Stimulated activated CD8-positive, alpha-beta memory T cell treated with anti-CD3 and anti-CD28 coated beads, Interleukin-15, amount 100 ng/mL, for 1 hour (primary cell): ENCODE measurements at regions not wholly inside any gene's neighbourhood (a gene's known extent, or its start where the extent isn't known, plus 50 kb on each side); places are given as distances from the start of the nearest gene placed in this dataset.

ENCODE experiments used
- DNase-seq: peaks from one replicate; pipeline ENCODE4 v3.0.0-alpha.2; 2020; ENCODE audit warnings: low read depth

- DNase-seq, result no peak
These were observed 478.2 kb downstream of the BUD13 start for GRCh38 chr11:116294630-116295029.

- DNase-seq, result no peak
These were observed 484.9 kb downstream of the BUD13 start for GRCh38 chr11:116287866-116288265.

DNA sequence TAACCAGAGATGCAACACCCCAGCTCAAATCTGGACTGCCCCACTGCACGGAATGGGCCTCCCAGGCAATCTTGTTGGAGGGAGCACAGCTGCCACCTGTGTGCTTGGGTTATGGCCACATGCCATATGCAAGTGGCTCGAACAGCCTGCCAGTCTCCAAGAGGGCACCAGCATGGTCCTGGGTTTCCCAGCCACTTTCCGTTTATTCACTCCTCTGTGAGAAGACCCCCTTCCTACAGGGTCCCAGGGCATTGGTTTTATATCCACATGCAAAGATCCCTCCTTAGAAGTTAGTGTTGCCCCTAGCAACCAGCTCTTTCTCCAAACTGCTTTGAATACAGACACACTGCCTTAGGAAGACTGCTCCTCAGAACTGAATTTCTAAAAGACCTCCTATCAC lies 487.8 kb downstream of the BUD13 start:
- DNase-seq, result no peak

DNA sequence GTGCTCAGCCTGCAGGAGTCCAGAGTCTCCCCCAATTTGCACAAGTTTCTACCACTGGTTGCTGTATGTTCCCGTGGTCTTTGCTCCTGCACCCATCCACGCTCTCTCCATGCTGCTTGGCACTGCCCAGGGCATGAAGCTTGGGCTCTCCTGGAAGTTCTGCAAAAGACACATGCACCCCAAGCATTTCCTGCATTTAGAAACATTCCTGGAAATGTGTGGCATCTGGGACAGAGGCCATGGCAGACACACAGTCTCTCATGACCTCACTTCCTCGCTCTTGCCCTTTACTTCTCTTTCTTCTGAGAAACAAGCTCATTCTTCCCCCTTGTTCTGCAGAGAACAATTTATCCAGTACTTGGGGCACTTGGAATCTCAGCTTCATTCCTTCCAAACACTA lies 489.5 kb downstream of the BUD13 start:
- DNase-seq, result no peak

DNA sequence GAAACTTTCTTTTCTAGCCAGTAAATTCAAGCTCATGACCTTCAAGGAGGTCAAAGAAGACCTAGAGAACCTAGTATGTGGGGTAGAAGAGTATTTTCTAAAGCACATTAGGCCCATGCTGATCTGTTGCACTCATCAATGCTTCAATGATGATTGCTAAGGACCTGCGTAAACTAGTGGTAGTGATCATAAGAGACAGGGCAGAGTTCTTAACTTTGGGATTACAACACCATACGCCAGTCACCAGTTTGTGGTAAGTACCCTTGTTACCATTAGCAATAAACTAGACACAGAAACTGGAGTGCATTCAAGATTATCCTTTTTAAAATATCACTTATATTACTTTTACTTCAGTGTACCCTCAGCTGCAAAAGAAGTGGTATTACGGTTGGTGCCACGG lies 490.3 kb downstream of the BUD13 start:
- no peak for DNase-seq

DNA sequence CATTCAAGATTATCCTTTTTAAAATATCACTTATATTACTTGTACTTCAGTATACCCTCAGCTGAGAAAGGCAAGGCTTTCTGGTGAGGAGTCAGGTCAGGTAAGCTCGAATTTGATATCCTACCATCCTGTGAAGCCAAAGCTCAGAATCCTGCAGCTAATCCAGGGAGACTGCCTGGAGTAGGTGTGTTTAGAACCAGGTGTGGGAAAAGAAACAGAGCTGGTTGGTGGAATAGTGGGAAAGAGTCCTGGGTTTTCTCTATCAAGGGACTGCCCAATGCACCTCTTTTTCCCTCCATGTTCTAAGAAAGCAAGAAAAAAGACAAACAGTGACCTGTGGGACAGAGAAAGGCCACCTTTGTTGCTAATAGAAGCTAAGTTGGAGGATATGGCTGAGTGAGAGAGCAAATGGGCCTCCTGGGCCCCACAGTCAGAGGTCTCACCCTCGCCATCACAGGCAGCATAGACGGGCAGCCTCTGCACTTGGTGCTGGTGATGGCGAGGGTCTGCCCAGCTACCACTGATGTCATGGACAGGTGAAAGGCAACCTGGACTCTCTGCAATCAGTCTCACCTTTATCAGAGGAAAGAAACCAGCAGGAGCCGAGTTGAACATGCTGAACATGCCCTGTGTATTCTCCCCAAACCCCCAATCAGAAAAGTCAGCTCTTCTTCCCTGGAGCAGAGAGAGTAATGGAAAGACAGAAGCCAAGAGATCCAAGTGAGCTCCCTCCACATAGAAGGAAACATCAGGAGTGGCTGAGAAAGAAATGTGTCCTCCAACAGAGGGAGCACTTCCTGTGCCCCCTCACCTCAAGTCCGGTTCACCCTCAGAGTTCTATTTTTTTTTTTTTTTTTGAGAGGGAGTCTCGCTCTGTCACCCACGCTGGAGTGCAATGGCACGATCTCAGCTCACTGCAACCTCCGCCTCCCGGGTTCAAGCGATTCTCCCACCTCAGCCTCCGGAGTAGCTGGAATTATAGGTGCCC lies 491.3 kb downstream of the BUD13 start:
- no peak for DNase-seq

- DNase-seq, result no peak
These were observed 493.3 kb downstream of the BUD13 start for GRCh38 chr11:116279511-116279910.

- no peak for DNase-seq
These were observed 494.7 kb downstream of the BUD13 start for GRCh38 chr11:116278076-116278475.

- DNase-seq, result peak; percentile 39
These were observed 496.4 kb downstream of the BUD13 start for GRCh38 chr11:116276051-116277044.

DNA sequence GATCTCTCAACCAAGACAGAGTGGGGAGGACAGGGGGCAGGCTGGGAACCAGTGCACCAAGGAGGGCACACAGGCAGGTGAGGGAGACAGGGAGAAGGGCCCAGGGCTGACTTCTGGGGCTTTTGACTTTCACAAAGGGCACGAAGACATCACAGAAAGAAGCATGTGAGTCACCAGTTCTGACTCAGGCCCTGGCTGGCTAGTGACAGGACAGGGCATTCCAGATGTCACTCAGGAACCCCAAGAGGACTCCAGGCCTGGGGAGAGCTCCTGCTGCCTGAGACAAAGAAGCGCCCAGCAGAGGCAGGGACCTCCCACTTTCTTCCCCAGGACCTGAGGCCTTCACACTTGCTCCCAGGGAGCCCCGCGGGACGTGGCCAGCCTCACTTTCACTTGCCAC lies 497.2 kb downstream of the BUD13 start:
- DNase-seq, result no peak

DNA sequence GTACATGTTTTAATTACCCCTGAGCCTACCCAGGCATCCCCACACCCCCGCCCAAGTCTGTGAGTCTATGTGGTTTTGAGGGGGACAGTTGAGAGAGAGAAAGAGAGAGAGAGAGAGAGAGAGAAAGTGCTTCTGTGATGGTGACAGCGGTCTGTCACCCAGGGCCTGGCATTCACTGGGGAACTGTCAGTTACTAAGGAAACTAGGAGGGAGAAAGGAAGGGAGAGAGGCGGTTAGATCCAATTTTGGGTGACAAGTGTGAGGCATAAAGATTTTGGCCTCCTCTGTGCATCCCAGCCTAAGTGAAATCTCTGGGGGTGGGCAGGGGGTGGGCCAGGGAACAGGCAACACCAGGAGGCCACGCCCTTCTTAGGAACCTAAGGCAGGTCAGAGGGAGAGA lies 498.3 kb downstream of the BUD13 start:
- no peak for DNase-seq

DNA sequence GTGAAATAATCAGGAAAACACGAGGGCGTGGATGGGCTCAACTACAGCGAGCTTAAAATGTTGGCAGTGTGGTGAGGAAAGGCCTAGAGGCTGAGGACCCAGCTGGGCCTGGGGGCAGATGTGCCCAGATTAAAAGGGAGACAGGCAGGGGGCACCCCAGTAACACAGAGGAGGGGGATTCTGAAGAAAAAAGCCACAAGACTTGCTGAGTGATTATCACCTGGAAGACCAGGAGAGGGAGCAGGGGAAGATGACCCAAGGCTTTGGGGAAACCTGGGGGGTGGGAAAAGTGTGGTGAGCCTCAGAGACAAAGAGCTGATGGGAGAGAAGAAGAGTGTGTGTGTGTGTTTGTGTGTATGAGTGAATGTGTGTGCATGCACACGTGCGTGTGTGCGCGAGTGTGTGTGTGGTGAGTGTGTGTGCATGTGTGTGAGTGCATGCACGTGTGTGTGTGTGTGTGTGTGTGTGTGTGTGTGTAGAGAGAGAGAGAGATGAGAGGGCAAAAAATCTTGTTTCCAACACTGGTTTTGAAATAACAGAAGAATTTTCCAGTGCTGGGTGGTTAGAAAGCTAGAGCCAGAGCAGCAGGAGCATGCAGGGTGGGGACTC lies 500.5 kb downstream of the BUD13 start:
- DNase-seq, result no peak

DNA sequence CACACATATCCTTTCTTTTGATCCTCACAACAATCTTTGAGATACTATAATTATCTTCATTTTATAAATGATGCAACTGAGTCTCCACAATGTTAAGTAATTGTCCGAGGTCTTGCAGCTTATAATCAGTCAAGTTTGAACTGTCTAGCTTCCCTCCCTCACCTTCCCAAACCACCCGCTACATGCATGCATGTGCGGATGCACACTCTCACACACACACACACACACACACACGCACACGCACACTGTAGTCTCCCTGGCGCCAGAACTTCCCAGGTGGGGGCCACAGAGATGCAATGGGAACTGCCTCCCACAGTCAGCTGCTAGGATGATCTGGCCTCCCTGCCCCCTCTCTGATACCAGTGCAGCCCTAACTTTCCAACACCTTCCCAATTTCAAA lies 501.3 kb downstream of the BUD13 start:
- DNase-seq, result no peak

GRCh38 chr11:116267146-116267545 lies 505.6 kb downstream of the BUD13 start:
- DNase-seq, result no peak

GRCh38 chr11:116263770-116264169 lies 509.0 kb downstream of the BUD13 start:
- no peak for DNase-seq

GRCh38 chr11:116263019-116263418 lies 509.8 kb downstream of the BUD13 start:
- no peak for DNase-seq

DNA sequence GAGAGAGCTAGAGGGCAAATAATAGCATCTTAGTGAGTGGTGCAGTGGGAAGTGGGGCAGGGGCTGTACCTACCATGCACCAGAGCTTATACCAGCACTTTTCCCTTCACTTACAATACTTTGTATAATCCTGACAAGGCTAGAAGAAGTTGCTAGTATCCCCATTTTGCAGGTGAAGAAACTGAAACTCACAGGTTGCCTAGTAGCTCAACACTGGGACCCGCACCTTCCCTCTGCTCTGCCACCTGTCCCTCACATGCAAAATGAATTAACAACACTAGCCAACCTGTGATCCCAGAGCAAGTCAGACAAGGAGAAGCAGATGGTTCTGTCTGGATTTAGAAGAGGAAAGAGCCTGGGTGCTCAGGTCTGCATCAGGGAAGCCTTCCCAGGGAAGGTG lies 510.4 kb downstream of the BUD13 start:
- DNase-seq, result no peak

DNA sequence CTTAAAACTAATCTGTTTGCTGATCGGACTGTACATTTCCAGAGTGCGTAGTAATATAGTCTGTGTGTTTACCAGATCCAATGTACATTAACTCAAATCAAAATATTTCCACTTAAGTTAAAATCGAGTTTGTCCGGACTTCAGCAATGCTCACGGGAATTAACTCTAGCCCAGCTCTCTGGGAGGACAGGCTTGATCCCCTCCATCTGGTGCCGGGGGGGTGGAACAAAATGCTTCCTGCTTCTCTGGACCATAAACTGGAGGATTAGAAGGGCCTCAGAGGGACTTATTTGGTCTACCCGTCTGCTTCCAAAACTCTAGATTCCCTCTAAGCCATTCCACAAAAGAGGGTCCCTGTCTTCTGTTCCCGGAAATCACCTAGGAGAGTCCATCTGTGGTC lies 511.2 kb downstream of the BUD13 start:
- no peak for DNase-seq

DNA sequence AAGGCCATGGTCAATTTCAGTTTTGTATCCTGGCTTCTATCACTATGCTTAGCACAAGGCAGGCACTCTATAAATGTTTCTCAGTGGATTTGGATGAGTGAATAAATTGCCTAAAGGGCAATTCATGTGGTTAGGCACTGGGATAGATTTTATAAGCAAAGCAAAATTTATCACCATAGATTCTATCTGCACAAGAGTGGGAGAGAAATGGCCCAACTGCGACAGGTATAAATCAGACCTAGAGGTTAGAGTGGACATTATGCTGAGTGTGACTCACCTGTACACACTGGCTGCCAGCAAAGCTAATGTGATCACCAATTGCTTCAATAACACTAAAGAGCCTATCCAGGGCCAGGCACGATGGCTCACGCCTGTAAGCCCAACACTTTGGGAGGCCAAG lies 514.0 kb downstream of the BUD13 start:
- DNase-seq, result no peak

DNA sequence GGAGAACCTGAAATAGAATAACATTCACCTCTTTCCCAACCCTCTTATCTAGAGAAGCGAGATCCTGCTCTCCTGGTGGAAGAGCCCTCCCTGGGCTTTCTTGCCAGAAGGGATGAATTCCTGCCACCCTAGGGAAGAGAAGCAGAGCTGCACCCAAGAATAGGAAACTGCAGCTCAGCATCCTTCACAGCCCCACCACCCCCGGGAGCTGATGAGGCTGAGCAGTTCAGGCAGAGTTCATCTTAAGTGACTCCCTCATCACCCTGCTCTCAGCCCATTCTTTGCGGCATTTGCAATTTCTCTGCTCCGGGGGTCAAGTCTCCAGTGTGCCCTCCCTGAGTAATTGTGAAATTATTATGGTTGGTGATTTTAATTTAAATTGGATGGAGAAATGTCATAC lies 514.9 kb downstream of the BUD13 start:
- no peak for DNase-seq

GRCh38 chr11:116257092-116257491 lies 515.7 kb downstream of the BUD13 start:
- DNase-seq, result no peak

DNA sequence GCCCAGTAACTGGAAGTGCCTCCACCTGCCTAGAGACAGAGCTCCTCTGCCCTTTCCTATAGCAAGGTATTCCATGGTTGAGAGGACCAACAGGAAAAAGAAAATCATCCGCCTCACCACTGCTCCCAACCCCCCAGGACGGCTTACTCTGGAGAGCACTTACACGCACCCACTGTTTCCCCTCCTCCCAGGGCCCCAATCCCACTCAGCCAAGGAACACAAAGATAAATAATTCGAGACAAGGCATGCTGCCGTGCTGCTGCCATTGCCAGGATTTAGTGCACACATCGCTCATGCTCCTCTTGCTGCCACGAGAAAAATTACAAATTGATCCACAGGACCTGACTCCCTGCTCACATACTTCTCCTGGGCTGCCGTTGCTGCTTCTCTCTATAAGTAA lies 516.6 kb downstream of the BUD13 start:
- DNase-seq, result no peak
